ENCODE measurements at regions not wholly inside any gene's neighbourhood (a gene's known extent, or its start where the extent isn't known, plus 50 kb on each side); places are given as distances from the start of the nearest gene placed in this dataset.

- peaks cover 16% of the 10 kb centered on the region for H3K27me3 ChIP-seq (ENCODE audit: insufficient read depth, low read depth, low read length)
- H2AFZ ChIP-seq (ENCODE audit: low read depth, low read length) = no peak overlapping the region
- no peaks in the 10 kb centered on the region for H4K20me1 ChIP-seq (ENCODE audit: insufficient read depth)
- no peaks in the 10 kb centered on the region for H3K36me3 ChIP-seq (ENCODE audit: insufficient read depth, low read length)
- TF ChIP-seq TAF1 (IDR thresholded peaks at IDR 0.05; ENCODE audit: low read depth) (no peak), SMC3 (conservative IDR thresholded peaks at IDR 0.05; ENCODE audit: poor library complexity) (no peak), POLR2AphosphoS5 (IDR thresholded peaks at IDR 0.05) (no peak), MXI1 (conservative IDR thresholded peaks at IDR 0.05; ENCODE audit: poor library complexity, severe bottlenecking) (no peak), EP300 (conservative IDR thresholded peaks at IDR 0.05; ENCODE audit: poor library complexity, severe bottlenecking) (no peak)
- TF ChIP-seq, protein P1, sequence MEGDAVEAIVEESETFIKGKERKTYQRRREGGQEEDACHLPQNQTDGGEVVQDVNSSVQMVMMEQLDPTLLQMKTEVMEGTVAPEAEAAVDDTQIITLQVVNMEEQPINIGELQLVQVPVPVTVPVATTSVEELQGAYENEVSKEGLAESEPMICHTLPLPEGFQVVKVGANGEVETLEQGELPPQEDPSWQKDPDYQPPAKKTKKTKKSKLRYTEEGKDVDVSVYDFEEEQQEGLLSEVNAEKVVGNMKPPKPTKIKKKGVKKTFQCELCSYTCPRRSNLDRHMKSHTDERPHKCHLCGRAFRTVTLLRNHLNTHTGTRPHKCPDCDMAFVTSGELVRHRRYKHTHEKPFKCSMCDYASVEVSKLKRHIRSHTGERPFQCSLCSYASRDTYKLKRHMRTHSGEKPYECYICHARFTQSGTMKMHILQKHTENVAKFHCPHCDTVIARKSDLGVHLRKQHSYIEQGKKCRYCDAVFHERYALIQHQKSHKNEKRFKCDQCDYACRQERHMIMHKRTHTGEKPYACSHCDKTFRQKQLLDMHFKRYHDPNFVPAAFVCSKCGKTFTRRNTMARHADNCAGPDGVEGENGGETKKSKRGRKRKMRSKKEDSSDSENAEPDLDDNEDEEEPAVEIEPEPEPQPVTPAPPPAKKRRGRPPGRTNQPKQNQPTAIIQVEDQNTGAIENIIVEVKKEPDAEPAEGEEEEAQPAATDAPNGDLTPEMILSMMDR (IDR thresholded peaks at IDR 0.05; ENCODE audit: poor library complexity, severe bottlenecking) = no peak
- peak overlapping the region; percentile 62 for H3K4me3 ChIP-seq (ENCODE audit: low read length)
- H3K9me3 ChIP-seq (ENCODE audit: low read length) = no peaks in the 10 kb centered on the region
- no peaks in the 10 kb centered on the region for H3K9me2 ChIP-seq (ENCODE audit: insufficient read depth, low read length)
- no peak overlapping the region for H3K27ac ChIP-seq (ENCODE audit: low read length)
- no peaks in the 10 kb centered on the region for H3K79me2 ChIP-seq (replicated peaks; ENCODE audit: insufficient read depth, low read length)
- peak overlapping the region; percentile 19 for H3K4me2 ChIP-seq (ENCODE audit: low read length)
- peak overlapping the region; percentile 38 for H3K9ac ChIP-seq (ENCODE audit: low read length)
- no peaks in the 10 kb centered on the region for H3F3A ChIP-seq (ENCODE audit: insufficient read depth, low read length, poor library complexity, severe bottlenecking)
Measured at GRCh38 chr2:118309946-118310680, 221.8 kb downstream of the INSIG2 start.

- Histone ChIP-seq H3K9me2 (ENCODE audit: insufficient read depth, low read length) (no peaks in the 10 kb centered on the region), H3K36me3 (ENCODE audit: insufficient read depth, low read length) (no peaks in the 10 kb centered on the region), H2AFZ (ENCODE audit: low read depth, low read length) (no peak overlapping the region), H3K27me3 (ENCODE audit: insufficient read depth, low read depth, low read length) (peaks cover 16% of the 10 kb centered on the region), H3K79me2 (replicated peaks; ENCODE audit: insufficient read depth, low read length) (no peaks in the 10 kb centered on the region), H3K27ac (ENCODE audit: low read length) (no peak overlapping the region), H3K4me2 (ENCODE audit: low read length) (peak overlapping the region; percentile 19), H3F3A (ENCODE audit: insufficient read depth, low read length, poor library complexity, severe bottlenecking) (no peaks in the 10 kb centered on the region), H3K9me3 (ENCODE audit: low read length) (no peaks in the 10 kb centered on the region), H4K20me1 (ENCODE audit: insufficient read depth) (no peaks in the 10 kb centered on the region), H3K4me3 (ENCODE audit: low read length) (peak overlapping the region; percentile 62), H3K9ac (ENCODE audit: low read length) (peak overlapping the region; percentile 38)
- TF ChIP-seq EP300 (conservative IDR thresholded peaks at IDR 0.05; ENCODE audit: poor library complexity, severe bottlenecking) = no peak
- TF ChIP-seq, protein P2, sequence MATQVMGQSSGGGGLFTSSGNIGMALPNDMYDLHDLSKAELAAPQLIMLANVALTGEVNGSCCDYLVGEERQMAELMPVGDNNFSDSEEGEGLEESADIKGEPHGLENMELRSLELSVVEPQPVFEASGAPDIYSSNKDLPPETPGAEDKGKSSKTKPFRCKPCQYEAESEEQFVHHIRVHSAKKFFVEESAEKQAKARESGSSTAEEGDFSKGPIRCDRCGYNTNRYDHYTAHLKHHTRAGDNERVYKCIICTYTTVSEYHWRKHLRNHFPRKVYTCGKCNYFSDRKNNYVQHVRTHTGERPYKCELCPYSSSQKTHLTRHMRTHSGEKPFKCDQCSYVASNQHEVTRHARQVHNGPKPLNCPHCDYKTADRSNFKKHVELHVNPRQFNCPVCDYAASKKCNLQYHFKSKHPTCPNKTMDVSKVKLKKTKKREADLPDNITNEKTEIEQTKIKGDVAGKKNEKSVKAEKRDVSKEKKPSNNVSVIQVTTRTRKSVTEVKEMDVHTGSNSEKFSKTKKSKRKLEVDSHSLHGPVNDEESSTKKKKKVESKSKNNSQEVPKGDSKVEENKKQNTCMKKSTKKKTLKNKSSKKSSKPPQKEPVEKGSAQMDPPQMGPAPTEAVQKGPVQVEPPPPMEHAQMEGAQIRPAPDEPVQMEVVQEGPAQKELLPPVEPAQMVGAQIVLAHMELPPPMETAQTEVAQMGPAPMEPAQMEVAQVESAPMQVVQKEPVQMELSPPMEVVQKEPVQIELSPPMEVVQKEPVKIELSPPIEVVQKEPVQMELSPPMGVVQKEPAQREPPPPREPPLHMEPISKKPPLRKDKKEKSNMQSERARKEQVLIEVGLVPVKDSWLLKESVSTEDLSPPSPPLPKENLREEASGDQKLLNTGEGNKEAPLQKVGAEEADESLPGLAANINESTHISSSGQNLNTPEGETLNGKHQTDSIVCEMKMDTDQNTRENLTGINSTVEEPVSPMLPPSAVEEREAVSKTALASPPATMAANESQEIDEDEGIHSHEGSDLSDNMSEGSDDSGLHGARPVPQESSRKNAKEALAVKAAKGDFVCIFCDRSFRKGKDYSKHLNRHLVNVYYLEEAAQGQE (IDR thresholded peaks at IDR 0.05; ENCODE audit: borderline replicate concordance) = no peak
Measured at GRCh38 chr2:118309257-118309945, 221.1 kb downstream of the INSIG2 start.
